ENCODE measurements at regions not wholly inside any gene's neighbourhood (a gene's known extent, or its start where the extent isn't known, plus 50 kb on each side); places are given as distances from the start of the nearest gene placed in this dataset.

DNA sequence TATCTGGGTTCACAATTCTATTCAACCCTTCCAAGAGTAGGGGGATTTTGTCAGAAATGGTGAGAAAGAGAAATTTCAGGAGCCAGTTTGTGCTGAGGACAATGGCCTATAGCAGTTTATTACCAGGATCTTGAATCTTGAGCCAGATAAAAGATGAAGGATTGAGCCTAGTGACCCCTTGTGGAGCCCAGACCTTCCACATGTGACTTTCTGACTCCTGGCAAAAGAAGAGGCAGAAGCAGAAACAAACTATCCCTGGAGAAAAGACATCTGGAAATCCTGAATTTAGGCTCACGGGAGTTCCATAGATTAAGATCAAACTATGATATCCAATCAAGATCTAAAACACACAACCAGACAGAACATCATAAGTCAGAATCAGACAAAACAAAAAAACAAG is 60.9 kb upstream of the CHRM2 start:
- DNase-seq, result no peak

DNA sequence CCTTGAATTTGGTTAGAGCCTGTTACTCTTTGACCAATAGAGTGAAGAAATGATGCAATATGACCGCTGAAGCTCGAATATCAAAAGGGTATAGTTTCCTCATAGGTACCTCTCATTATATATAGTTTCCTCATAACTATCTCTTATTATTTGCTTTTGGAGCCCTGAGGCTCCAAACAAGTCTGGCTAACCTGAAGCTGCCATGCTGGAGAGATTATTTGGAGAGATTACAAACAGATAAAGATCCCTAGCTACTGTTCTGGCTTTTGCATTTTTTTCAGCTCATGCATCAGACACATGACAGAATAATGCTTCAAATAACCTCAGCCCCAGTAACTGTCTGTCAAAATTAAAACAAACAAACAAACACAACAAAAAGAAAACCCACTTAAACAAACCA is 65.4 kb upstream of the CHRM2 start:
- no peak for DNase-seq

DNA sequence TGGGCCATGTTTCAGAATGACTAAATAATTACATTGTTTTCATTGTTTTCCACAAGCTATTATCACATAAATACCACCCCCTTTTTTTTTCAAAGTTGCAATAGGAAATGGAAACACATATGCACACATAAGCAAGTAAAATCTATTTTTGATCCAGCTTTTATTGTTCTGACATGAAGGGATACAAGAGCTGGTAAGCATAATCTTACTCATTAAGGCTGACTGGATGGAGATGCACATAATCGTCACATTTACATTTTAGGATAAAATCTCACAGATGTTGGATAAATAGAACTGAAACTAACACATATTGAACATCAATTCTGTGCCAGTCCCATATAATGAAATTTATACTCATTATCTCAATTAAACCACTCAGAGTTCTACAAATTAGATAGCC is 84.5 kb upstream of the CHRM2 start:
- no peak for DNase-seq

DNA sequence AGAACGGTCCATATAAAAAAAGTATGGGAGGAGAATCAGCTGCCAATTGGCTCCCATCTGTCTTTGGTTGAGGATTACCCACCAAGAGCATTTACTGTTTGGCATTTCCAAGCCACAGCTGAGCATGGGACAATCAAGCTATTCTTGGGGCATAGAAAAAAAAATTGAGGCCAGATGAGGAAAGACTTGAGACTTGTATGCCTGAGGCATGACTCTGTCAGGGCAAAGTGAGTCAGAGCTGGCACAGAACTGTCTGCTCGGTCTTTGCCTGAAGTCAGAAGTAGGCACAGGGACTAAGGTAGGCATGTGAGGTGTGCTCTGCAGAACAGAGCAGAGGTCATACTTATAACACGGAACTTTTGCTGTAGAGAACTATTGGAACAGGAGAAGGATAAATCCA is 126.5 kb upstream of the CHRM2 start:
- no peak for DNase-seq

DNA sequence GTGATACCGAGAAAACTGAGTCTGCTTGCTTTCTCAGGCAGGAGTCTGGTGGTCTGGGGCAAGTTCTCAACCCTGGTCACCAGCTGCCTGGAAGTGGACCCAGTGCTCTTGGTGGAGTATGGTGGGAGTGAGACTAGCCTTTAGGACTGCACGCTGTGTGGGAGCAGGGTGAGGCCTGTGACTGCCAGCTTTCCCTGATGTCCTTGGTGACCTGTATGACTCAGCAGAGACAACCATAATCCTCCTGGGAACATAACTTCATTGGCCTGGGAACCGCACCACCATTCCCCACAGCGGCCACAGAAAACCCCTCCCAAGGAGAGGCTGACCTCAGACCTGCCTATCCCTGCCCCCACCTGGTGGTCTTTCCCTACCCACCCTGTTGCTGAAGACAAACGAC is 139.5 kb upstream of the CHRM2 start:
- DNase-seq, result no peak

DNA sequence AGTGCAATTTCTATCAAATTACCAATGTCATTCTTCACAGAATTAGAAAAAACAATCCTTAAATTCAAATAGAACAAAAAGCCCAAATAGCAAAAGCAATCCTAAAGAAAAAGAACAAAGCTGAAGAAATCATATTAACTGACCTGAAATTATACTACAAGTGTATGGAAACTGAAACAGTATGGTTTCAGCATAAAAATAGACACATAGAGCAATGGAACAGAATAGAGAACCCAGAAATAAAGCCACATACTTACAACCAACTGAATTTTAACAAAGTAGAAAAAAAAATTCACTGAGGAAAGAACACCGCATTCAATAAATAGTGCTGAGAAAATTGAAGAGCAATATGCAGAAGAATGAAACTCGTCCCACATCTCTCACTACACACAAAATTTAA is 142.0 kb upstream of the CHRM2 start:
- no peak for DNase-seq

DNA sequence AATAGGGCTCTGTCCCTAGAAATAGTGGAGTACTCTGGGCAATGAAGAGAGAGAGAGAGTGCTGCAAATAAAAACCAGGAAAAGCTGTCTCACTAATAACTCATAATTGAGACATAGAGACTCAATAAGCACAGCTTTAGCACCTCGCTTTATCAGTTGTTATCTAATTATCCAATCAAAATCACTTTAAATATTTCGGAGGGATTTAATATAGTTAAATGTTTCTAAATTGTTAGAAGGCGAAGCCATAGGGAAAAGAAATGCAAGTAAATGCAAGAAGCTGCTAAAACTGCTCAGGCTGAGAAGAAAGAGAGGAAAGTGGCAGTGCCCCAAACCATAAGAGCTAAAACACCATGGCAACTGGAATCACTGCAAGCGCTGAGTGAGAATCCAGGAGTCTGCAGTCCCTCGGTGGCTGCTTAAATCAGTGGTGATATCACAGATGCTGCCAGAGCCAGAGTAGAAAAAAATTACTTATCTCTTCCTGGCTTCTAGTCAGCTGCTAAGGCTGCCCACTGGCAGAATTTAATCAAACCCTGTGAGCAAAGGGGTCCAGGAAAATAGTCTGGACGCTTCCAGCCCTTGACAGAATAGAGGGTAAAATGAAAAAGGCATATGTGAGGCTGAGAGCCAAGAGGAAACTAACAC is 150.4 kb upstream of the CHRM2 start:
- no peak for DNase-seq

DNA sequence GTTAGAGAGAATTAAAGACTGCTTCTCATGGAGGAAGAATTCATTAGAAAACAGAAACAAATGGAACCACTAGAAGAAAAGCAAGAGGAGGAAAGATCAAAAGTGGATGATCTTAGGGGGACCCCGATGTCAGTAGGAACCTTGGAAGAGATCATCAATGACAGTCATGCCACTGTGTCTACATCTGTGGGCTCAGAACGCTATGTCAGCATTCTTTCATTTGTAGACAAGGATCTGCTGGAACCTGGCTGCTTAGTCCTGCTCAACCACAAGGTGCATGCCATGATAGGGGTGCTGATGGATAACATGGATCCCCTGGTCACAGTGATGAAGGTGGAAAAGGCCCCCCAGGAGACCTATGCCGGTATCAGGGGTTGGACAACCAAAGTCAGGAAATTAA is 154.4 kb upstream of the CHRM2 start:
- no peak for DNase-seq

DNA sequence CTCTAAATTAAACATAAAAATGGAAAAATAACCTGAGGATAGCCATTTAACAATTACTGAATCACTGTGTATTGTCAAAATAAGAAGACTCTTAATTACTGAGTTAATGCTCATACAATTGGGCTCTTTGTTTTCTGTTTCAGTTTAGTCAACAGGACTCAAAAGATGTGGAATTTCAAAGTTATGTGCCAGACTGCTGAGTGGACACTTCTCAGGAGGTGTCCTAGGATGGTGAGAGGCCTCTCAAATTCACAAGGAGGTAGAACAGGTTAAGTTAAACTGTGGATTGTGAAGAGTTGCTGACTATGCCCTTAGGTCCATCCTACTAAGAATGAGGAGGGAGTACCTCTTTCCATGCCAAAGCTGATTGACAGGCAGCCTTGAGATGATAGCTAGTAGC is 157.7 kb upstream of the CHRM2 start:
- no peak for DNase-seq

DNA sequence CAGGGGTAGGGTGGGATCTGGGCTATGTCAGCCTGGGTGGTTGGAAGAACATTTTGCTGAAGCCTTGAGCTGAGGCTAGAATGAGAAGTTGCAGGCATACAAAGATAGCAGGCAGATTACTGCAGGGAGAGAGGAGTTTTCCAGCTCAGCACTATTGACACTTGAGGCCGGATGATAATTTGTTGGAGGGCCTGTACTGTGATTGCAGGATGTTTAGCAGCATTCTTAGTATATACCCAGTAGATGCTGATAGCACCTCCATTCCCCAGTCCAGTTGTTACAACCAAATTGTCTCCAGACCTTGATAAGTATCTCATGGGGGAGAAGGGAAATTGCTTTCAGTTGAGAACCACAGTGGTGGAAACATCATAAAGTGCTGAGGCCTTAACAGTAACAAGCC is 158.6 kb upstream of the CHRM2 start:
- no peak for DNase-seq

DNA sequence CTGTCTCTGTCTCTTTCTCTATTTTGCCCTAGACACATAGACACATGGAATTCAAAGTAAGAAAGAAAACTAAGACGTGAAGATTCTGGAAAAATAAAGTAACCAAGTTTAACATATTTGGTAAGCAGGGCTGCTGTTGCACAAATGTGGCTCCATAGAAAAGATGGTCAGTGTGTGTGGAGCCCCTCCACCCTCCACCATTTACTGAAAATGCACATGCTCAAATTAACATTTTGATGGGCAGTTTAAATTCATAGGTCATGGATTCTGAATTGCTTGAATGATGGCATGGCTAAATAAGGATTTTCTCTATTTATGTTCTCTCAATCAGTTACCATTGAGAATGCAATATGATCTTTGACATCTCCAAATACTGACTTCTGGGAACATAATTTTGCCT is 165.5 kb upstream of the CHRM2 start:
- no peak for DNase-seq

DNA sequence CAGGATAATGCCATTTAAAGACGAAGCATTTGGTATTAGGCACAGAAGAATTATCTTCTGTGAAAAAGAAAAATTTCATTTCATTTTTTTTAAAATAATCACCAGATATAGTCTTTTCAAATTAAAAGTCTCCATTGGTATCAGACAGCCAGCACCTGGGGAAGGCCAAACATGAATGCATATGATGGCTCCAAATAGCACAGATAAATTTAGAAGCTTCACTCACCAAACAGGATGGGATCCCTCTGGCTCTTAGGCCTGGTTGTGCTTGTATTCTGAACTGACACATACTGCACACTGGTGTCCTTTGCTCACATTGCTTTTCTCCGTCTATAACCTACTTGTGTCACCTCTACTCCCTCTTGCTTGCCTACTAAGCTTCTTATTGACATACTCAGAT is 169.5 kb upstream of the CHRM2 start:
- no peak for DNase-seq

DNA sequence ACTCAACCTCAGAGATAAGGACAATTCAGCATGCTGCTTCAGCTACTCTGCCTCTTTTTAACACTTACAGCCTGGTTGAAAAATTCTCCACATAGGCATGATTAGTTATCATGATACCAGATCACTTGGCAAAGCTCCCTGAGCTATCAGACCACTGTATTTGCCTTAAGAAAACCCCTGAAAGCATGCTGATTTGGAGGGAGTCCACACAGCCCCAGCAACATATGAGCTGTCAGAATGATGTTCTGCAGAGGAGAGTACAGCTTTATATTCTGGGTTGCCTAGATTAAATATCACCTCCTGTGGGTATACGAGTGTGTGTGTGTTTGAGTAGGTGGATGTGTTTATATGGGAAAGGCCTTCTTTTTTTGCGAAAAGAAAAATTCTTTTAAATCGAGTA is 170.2 kb upstream of the CHRM2 start:
- no peak for DNase-seq

DNA sequence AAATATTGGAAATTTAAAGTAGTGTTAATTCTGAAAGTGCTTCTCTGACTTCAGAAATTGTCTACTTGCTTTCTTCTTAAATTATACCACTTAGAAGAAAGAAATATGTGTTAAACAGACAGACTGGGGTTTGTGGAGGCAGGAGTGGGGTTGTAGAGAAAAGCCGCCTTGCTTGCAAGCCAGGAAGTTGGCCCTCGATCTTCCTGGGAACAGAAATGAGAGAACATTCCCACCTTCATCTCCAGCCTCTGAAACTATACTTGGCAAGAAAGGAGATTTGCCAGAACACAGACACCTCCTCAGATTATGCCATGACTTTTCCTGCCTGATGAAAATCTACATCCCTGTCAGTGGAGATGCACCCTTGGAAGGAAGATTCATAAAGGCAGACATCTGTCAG is 171.2 kb upstream of the CHRM2 start:
- DNase-seq, result no peak

DNA sequence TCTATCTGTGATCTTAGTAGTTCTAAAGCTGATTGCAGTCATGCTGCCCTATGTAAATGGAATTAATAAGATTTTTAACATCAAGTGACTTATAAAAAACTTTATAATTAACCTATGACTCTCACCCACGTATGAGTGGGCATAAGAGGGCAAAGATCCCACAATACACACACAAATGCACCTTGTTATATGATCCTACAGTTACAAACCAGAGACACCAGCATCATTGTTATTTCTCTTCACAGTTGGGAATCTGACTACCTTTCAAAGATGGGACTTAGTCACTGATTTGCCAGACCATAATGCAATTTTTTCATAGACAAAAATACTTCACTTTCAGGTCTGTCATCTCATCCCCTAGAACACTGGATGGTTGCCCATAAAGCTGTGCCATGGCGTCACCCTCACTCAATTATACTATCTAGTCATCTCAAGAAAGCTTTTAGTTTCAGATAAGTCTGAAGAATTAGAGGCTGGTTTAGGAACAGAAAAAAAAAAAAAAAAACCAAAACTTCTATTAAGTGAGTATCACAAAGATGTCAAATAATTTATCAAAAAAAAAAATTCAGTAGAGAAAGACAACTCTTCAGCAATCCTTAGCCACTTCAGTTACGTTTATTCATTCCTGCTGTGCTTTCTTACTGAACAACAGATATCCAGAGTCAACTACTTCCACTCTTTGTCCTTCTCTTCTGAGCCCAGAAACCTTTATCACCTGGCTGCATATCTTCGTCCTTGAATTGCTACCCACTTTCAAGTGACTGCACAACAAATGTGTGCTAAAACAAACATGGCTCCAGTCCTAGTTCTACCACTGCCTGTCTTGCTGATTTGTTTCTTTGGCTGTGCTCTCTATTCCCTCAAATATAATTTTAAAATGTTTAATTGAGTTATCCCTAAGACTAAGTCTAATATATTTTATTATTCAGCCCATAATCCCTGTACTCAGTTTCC is 175.0 kb upstream of the CHRM2 start:
- DNase-seq, result no peak

DNA sequence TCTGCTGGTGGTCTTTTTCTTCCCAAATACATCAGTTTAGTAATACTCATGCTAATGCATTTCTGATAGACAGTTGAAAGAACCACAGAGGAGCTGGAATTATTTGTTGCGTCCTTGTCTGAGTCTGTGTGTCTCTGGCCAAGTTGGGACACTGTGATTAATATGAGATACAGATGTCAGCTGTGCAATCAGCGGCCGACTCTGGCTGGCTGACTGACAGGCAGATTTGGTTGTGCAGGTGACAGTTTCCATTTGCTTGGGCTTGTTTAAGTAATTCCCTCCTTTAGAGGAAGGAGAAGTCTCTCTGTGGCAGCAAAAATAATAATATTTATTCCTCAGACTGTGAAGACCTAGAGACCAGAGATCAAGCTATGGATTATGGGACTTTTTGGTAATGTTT is 176.2 kb upstream of the CHRM2 start:
- DNase-seq, result no peak

DNA sequence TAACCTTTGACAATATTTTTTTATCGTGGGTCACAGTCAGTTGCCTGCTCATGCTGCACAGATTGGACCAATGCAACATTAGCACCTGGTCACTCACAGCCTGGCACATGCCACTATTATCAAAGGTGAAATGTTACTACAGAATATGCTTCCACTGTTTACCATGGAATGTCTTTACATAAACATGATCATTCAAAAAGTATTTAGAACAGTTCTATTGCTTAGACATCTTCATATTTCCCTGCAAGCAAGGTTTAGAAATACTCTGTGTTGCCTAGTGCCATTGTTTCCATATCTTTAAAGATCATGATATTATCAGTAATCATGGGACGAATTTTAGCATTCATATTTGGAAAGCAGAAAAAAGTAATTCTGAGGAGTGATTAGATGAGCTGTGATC is 179.9 kb upstream of the CHRM2 start:
- DNase-seq, result no peak

DNA sequence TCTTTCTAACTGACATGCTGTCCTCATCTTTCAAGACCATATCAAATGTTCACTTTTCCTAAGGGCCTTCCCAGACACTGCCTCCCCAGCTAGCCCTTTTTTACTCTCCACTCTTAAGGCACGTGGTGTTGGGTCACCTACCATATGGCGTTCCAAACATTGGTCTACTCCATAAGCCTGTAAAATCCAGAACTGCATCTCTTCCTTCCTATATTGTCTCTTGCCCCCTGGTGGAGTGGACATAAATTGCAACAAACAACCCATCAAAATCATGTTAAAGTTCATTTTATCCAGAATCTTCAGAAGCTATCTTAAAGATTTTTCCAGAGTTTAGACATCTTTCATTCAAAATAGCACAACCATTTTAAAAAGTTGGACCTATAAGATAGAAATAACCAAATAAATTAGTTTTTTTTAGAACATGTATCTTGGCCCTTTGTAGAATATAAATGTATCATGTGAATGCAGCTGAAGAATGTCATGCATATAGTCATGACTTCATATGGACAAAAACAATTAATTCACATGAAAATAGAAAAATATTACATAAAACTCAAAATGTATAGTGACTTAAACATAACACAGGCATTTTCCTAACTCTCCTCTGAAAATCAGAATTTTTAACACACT is 180.6 kb upstream of the CHRM2 start:
- no peak for DNase-seq

DNA sequence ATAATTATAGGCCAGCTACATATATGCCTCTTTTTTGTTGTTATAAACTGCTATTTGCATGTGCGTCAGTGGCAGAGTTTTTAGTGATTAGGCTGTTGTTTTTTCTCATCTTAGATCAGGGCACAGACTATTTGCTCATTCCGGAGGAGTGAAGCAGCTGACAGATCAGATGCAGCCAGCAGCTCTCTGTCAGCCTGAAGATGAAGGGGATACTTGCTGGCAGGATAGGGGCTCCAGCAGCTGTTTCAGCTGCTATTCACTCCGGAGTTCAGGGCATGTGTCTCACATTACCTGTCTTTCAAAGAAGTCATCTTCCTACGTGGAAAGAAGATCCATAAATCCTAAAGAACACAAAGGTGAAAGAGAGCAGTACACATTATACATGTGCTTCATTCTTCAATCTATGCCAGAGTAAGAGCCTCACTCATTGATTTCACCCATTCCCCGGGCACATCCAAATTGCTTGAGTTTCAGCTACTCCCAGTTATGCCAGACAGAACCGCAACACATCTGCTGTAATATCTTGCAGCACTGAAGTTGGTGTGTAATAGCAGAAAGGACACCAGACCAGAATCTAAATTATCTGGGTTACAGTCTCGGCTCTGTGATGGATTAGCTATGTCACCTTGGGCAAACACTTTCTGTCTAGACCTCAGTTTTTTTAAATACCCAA is 182.8 kb upstream of the CHRM2 start:
- DNase-seq, result no peak

DNA sequence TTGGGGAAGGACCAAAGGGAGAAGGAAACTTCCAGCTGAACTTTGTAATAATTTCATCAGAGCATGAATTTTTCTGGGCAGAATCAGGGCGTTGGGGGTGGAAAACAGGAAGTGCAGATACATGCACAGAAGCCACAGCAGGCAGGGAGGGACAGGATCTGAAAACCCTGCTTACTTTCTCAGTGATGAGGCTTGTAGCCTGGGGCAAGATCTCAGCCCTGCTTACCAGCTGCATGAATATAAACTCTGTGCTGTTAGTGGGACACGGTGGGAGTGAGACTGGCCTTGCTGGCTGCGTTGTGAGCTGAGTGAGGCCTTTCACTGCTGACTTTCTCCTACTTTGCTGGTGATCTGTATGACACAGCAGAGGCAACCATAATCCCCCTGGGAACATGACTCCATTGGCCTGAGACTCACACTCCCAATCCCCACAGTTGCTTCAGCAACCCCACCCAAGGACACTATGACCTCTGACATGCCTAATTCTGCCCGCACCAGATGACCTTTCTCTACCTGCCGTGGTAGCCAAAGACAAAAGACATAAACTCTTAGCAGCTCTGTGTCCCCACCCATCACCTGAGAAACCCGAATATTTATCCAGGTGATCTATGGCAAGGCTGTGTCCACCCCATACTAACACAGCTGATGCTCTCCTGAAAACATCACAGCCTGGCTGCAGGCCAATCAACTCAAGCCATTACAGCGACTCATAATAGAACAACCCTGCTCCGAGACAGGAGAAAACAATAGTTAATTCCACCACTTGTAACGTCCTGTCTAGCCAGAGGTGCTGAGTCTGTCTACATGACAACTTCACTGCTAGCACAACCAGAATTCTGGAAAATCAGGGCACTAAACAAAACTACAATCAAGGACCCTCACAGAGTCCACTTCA is 190.7 kb upstream of the CHRM2 start:
- DNase-seq, result no peak

DNA sequence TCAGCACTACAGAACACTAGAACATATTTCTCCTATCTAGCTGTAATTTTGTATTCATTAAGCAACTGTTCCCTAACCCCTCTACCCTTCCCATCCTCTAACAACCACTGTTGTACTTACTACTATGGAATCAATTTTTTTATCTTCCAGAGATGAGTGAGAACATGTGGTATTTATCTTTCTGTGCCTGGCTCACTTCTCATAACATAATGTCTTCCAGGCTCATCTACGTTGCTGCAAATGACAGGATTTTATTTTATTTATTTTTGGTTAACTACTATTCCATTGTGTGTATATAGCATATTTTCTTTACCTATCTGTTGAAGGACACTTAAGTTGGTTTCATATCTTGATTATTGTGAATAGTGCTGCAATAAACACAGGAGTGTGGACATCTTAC is 200.9 kb upstream of the CHRM2 start:
- DNase-seq, result no peak

DNA sequence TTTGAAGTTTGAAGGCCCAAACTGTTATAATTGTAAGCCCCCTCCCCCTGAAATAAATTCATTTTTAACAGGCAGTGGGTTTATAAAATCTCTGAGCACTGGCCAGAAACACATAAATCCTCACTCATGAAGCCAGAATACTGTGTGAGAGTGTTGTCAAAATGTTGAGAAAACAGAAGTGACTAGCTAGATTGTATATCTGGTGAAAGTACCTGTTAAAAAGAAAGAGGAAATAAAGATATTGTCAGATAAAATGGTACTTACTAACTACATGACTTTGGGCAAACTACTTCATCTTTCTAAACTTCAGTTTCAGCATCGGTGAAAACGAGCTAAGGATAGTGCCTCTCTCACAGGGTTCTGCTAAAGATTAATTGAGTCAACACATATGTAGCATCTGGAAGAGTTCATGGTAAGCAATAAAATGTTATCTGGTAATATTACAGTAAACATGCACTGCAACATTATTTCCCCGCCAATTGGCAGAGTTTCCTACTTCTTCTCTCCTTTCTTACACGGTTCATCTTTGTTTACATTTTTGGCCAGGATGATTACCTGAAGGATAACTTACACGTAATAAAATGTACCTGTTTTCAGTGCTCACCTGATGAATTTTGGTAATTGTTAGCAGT is 202.5 kb upstream of the CHRM2 start:
- no peak for DNase-seq
